Pancreas (tissue), 10 donors: ENCODE measurements at regions not wholly inside any gene's neighbourhood (a gene's known extent, or its start where the extent isn't known, plus 50 kb on each side); places are given as distances from the start of the nearest gene placed in this dataset.
A peak's percentile ranks its signal among the peaks of the same experiment; 100 is the strongest.

Experiments used
- ATAC-seq, 4 donors: fragments of 200-7000 bp; cut with Tn5 transposase; one replicate each; pipeline versions ENCODE4 v1.8.0 to v1.9.1; 2020; ENCODE audit warnings: mild to moderate bottlenecking in 4 of 4, moderate library complexity in 4 of 4
- DNase-seq, 6 donors: peaks; one replicate each; pipeline ENCODE4 v3.0.0-alpha.2; 2020
- FAIRE-seq: peaks from 2 replicates; lab custom pipeline; 2012; peaks lifted over from hg19 to GRCh38; lab: Jason Lieb, UNC
- H3K27ac ChIP-seq, 4 donors: fragments of 200-600 bp; sonication (generic); 1 replicate in 3 of 4; 2 replicates in 1 of 4; pipeline versions ENCODE4 v1.5.0 to v1.8.0; 2020
- H3K27me3 ChIP-seq, 4 donors: fragments of 200-600 bp; one replicate each; pipeline ENCODE4 v1.8.0; 2021
- H3K36me3 ChIP-seq, 3 donors: fragments of 200-600 bp; sonication (generic) in 1 of 3; one replicate each; pipeline versions ENCODE4 v1.5.0 to v1.8.0; 2020 to 2021
- H3K4me1 ChIP-seq, 3 donors: fragments of 200-600 bp; one replicate each; pipeline ENCODE4 v1.8.0; 2021
- H3K4me3 ChIP-seq, 4 donors: fragments of 200-600 bp; sonication (generic) in 2 of 4; one replicate each; pipeline versions ENCODE4 v1.5.0 to v1.8.0; 2020 to 2021
- H3K9me3 ChIP-seq, 4 donors: fragments of 200-600 bp; one replicate each; pipeline ENCODE4 v1.8.0; 2021
- whole genome bisulfite sequencing, 2 donors: extraction: QIAGEN DNeasy Blood & Tissue Kit; methylation state at CpG; one replicate each; pipeline ENCODE4 v1.1.7; 2013; 5-methylcytosine and 5-hydroxymethylcytosine counted together
- intact Hi-C, 3 donors: fragments of 100-400 bp; cut with DNase I; formaldehyde crosslinking; loops; one replicate each; pipeline versions ENCODE4 v1.11.1 to v1.14.2; 2022
- TF ChIP-seq, protein P1 (sequence below), 4 donors: fragments of 200-600 bp; sonication (generic) in 3 of 4; IDR thresholded peaks; one replicate each; pipeline versions ENCODE4 v1.5.0 to v1.8.0; 2021; ENCODE audit warnings: antibody characterized with exemption in 4 of 4
- donor health status: healthy with polysubstance abuse.
- donor health status: DM: no; HTN: no; CAD: no; lungs with moderate emphysema.
- donor health status: DM: no; HTN: no; CAD: no.
- donor health status: control.
- donor health status: control.
- donor health status: Bipolar disorder and iron deficiency.
- donor health status: DM: yes; HTN: yes; CAD: no.
- donor health status: DM: no; HTN: no; CAD: no.
- donor health status: DM: no; HTN: no; CAD: no.
- donor health status: DM: yes; HTN: yes; CAD: no.

- Histone ChIP-seq H3K27me3 (no peaks in the 10 kb centered on the region), H3K4me1 (no peaks in the 10 kb centered on the region), H3K4me3 (no peak overlapping the region), H3K36me3 (no peaks in the 10 kb centered on the region), H3K9me3 (no peaks in the 10 kb centered on the region), H3K27ac (no peak overlapping the region)
- TF ChIP-seq, protein P1, sequence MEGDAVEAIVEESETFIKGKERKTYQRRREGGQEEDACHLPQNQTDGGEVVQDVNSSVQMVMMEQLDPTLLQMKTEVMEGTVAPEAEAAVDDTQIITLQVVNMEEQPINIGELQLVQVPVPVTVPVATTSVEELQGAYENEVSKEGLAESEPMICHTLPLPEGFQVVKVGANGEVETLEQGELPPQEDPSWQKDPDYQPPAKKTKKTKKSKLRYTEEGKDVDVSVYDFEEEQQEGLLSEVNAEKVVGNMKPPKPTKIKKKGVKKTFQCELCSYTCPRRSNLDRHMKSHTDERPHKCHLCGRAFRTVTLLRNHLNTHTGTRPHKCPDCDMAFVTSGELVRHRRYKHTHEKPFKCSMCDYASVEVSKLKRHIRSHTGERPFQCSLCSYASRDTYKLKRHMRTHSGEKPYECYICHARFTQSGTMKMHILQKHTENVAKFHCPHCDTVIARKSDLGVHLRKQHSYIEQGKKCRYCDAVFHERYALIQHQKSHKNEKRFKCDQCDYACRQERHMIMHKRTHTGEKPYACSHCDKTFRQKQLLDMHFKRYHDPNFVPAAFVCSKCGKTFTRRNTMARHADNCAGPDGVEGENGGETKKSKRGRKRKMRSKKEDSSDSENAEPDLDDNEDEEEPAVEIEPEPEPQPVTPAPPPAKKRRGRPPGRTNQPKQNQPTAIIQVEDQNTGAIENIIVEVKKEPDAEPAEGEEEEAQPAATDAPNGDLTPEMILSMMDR (IDR thresholded peaks at IDR 0.05) = no peak
- ATAC-seq (no peak), DNase-seq (no peak), FAIRE-seq (no peak)
- WGBS, 2 donors = 100% methylated on average over 1 of the region's 1 CpG
- intact Hi-C loops = no loop called here
Observed at GRCh38 chr13:54305377-54305776, 1276.8 kb downstream of the OLFM4 start.

- Histone ChIP-seq H3K27ac (no peak overlapping the region), H3K27me3 (no peaks in the 10 kb centered on the region), H3K4me3 (no peak overlapping the region), H3K4me1 (no peaks in the 10 kb centered on the region), H3K36me3 (no peaks in the 10 kb centered on the region), H3K9me3 (no peaks in the 10 kb centered on the region)
- peak in 1 of 6 donors; percentile 58 for DNase-seq
- intact Hi-C loops = no loop called here
- no peak for FAIRE-seq
- TF ChIP-seq, protein P1 (IDR thresholded peaks at IDR 0.05) = no peak
- ATAC-seq = no peak
- WGBS, 2 donors = 88 to 94% methylated on average over 16 of the region's 16 CpGs
Observed at GRCh38 chr13:54312885-54313284, 1284.3 kb downstream of the OLFM4 start.

- Histone ChIP-seq H3K4me3 (no peak overlapping the region), H3K9me3 (no peaks in the 10 kb centered on the region), H3K27me3 (no peaks in the 10 kb centered on the region), H3K36me3 (no peaks in the 10 kb centered on the region), H3K27ac (no peak overlapping the region), H3K4me1 (no peaks in the 10 kb centered on the region)
- intact Hi-C loops = no loop called here
- ATAC-seq = no peak
- FAIRE-seq = no peak
- DNase-seq = peak in 1 of 6 donors; percentile 51
- 62 to 66% methylated on average over 8 of the region's 8 CpGs for WGBS, 2 donors
- TF ChIP-seq, protein P1 (IDR thresholded peaks at IDR 0.05) = no peak
Observed at GRCh38 chr13:54317722-54318121, 1289.1 kb downstream of the OLFM4 start.

DNA sequence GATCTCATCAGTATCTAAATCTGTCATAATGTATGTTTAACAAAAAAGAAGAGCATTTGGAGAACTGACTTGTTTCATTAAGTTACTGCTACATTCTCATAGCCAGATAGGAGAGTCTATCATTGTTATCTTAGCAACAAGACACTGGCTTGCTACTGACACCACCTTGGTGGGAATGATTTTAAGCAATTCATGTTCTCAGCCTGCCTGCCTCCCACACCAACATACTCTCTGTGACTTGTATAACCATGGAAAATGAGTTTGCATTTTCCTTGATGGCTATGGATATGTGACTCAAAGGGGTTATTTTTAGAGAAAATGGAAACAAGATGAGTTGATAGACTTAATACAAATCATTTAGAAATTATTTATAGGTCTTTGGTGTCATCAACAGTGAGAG, 1308.9 kb downstream of the OLFM4 start:
- no peaks in the 10 kb centered on the region for H3K4me1 ChIP-seq
- H3K27me3 ChIP-seq = no peaks in the 10 kb centered on the region
- DNase-seq (no peak), FAIRE-seq (no peak), ATAC-seq (no peak)
- TF ChIP-seq, protein P1 (IDR thresholded peaks at IDR 0.05) = no peak
- H3K27ac ChIP-seq = no peak overlapping the region
- H3K9me3 ChIP-seq = no peaks in the 10 kb centered on the region
- intact Hi-C loops = no loop called here
- H3K4me3 ChIP-seq = no peak overlapping the region
- no peaks in the 10 kb centered on the region for H3K36me3 ChIP-seq

DNA sequence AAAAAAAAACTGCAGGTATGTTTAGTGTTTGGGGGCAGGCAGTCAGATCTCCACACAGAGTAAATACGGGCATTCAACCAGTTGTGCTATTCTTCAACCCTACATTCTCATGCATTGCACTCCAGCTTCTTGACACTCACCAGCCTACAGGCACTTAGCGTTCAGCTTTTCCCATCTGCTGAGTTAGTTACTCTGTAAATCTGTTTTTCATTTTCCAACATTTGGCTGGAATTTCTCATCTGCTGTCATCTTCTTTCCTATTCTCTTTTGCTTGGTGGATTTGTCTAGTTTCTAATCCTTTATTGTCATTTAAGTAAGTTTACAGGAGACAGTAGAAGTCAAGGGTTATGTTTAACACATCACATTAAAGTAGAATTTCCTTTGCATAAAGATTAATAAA, 1318.9 kb downstream of the OLFM4 start:
- no peaks in the 10 kb centered on the region for H3K4me1 ChIP-seq
- intact Hi-C loops = no loop called here
- ATAC-seq (no peak), DNase-seq (no peak), FAIRE-seq (no peak)
- H3K4me3 ChIP-seq = no peak overlapping the region
- no peak overlapping the region for H3K27ac ChIP-seq
- H3K9me3 ChIP-seq = no peaks in the 10 kb centered on the region
- WGBS, 2 donors = 71 to 76% methylated on average over 2 of the region's 2 CpGs
- H3K27me3 ChIP-seq = no peaks in the 10 kb centered on the region
- H3K36me3 ChIP-seq = no peaks in the 10 kb centered on the region
- TF ChIP-seq, protein P1 (IDR thresholded peaks at IDR 0.05) = no peak
